Stromal cell of bone marrow (primary cell): ENCODE measurements at regions not wholly inside any gene's neighbourhood (a gene's known extent, or its start where the extent isn't known, plus 50 kb on each side); places are given as distances from the start of the nearest gene placed in this dataset.
"Not testable (repeated sequence)": the region's sequence is repeated elsewhere in the genome, so short reads cannot be mapped to it uniquely, and the experiment has no call there.

Source experiments
- DNase-seq: peaks from one replicate; pipeline ENCODE4 v3.0.0-alpha.2; 2012; ENCODE audit warnings: low read depth

DNA sequence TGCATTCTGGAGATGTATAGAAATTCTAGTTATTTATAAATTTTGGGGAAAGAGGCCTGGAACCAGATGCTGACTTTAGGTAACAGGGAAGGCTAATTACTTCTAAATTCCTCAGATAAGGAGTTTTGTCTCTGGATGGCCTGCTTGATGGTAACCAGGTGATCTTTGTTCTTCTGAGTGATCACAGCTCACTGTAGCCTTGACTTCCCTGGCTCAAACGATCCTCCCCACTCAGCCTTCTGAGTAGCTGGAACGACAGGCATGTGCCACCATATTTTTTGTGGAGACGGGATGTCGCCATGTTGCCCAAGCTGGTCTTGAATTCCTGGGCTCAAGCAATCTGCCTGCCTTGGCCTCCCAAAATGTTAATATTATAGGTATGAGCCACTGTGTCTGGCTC, 54.4 kb upstream of the MSH6 start:
- DNase-seq, result no peak

DNA sequence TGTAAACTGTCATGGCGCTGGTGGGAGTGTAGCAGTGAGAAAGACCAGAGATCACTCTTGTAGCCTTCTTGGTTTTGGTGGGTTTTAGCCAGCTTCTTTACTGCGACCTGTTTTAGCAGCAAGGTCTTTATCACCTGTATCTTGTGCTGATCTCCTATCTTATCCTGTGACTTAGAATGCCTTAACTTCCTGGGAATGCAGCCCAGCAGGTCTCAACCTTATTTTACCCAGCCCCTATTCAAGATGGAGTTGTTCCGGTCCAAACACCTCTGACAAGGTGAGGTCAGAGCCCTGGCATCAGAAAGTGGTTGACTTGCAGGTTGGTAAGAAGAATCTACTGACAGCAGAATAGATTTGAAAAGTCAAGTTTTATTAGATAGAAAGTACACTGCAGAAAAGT, 55.0 kb upstream of the MSH6 start:
- no peak for DNase-seq

DNA sequence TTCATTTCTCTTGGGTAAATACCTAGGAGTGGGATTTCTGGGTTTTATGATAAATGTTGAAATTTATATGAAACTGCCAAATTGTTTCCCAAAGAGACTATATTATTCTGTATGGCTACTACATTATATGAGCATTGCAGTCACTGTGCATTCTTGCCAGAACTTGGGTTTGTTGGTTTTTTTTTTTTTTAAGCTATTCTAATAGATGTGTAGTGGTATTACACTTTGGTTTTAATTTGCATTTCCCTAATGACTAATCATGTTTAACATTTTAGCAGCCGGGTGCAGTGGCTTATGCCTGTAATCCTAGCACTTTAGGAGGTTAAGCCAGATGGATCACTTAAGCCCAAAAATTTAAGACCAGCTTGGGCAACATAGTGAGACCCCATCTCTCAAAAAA, 56.0 kb upstream of the MSH6 start:
- DNase-seq, result not testable (repeated sequence)

DNA sequence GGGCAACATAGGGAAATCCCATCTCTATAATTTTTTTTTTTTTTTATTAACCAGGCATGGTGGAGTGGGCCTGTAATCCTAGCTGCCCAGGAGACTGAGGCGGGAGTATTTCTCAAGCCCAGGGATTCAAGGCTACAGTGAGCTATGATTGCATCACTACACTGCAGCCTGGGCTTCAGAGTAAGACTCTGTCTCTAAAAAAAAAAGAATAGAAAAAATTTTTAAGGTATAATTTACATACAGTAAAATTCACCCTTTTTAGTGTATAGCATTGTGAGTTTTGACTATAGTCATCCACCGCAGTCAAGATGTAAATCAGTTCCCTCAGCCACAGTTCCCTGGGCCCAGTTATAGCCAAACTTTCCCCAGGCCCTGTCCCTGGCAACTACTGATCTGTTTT, 57.1 kb upstream of the MSH6 start:
- no peak for DNase-seq

DNA sequence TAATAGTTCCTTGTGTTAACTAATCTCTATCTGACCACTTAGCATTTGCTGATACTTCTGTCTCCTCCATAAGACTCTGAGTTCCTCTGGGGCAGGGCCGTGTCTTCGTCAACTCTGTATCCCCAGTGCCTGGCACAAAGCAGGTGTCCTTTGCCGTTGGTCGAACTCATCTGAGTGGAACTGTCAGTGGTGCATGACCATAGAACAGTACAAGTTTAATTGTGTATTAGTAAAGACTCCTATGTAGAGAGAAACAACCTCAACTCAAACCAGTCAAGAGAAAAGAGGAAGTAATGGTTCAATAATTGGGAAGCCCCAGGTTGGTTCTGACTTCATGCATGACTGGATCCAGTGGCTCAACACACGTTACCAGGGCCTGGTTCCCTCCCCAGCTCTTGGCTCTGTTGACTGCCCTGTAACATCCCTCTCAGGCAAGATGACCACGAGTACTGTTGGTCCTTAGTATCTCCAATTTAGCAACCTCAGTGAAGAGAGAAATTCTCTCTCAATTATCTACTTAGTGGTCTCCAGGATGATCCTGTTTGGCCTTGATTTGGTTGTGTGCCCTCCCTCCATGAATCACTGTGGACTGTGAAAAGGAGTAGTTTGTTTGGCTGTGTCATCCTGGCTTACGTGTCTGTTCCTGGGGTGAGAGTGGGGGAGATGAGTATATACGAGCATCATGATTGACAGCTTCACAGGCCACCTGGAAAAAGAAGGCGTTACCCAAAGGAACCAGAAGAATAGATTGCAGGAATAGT, 58.5 kb upstream of the MSH6 start:
- no peak for DNase-seq

DNA sequence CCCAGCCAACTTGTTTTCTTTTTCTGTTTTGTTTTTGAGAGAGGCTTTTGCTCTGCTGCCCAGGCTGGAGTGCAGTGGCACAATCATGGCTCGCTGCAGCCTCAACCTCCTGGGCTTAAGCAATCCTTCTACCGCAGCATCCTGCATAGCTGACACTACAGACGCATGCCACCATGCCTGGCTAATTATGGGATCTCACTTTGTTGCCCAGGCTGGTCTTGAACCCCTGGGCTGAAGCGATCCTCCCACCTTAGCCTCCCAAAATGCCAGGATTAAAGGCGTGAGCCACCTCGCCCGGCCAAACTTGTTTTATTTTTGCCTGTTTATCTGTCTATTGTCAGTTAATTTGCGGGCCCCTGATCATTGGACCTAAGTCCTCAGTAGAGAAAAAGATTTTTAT, 61.6 kb upstream of the MSH6 start:
- no peak for DNase-seq

DNA sequence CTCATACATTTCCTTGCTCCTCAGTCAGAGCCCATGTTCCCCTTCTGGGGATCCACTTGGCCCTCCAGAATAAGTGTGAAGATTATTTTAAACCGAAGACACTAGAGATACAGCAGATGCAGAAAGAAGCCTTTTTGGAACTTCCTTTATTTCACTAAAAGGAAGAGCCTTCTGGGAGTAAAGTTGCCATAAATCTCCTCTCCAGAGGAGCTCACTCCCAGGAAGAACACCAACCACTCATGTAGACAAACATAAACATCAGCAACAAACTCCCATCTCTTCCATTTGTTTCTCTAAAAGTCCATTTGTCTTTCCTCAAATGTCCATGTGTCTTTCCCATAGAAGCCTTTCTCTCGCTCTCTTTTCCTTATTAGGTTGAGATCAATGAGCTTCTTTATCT, 62.4 kb upstream of the MSH6 start:
- DNase-seq, result no peak

DNA sequence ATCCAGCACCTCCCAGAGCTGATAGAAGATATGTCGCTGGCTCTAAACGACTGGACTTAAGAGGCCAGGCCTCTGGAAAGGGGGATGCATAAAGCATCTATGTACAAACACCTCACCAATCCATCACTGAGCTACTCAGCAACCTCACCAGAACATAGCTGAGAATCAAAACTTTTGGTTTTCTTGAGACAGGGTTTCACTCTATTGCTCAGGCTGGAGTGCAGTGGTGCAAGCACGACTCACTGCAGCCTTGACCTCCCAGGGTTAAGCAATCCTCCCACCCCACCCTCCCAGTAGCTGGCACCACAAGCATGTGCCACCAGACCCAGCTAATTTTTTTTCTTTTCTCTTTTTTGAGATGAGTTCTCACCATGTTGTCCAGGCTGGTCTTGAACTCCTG, 62.9 kb upstream of the MSH6 start:
- no peak for DNase-seq

DNA sequence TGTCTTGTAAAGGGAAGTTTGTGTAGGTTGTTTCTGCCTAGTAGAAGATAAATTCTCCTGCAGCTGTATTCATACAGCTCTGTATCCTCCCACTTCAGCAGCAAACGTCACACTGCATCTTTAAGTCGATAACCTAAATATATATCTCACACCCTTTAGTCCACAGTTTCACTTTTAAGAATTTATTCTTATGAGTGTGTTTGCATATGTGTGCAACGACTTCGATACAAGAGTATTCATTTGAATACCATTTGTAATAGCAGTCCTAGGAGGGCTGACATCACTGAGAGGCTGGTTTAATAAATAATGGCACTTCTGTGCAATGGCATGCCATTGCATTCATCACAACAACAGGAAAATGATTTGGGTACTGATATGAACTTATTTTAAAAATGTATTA, 63.8 kb upstream of the MSH6 start:
- DNase-seq, result no peak

DNA sequence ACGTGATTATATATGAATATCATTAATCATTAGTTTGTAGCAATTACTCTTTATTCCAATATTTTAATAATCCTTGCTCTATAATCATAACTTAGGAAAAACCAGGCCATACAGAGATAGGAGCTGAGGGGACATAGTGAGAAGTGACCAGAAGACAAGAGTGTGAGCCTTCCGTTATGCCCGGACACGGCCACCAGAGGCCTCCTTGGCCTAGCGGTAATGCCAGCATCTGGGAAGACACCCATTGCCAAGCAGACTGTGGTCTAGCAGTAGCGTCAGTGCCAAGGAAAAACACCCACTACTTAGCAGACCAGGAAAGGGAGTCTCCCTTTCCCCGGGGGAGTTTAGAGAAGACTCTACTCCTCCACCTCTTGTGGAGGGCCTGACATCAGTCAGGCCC, 66.6 kb upstream of the MSH6 start:
- not testable (repeated sequence) for DNase-seq

DNA sequence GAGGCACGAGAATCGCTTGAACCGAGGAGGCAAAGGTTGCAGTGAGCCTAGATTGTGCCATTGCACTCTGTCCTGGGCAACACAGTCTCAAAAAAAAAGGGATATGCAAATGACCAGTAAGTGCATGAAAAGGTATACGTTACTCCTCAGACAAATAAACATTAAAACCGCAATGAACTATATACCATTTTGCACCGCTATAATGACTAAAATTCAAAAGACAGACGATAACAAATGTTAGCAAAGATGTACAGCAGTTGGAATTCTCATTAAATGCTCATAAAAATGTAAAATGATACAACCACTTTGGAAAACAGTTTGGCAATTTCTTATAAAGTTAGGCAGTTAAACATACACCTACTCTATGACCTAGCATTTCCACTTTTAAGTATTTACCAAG, 67.4 kb upstream of the MSH6 start:
- DNase-seq, result no peak

DNA sequence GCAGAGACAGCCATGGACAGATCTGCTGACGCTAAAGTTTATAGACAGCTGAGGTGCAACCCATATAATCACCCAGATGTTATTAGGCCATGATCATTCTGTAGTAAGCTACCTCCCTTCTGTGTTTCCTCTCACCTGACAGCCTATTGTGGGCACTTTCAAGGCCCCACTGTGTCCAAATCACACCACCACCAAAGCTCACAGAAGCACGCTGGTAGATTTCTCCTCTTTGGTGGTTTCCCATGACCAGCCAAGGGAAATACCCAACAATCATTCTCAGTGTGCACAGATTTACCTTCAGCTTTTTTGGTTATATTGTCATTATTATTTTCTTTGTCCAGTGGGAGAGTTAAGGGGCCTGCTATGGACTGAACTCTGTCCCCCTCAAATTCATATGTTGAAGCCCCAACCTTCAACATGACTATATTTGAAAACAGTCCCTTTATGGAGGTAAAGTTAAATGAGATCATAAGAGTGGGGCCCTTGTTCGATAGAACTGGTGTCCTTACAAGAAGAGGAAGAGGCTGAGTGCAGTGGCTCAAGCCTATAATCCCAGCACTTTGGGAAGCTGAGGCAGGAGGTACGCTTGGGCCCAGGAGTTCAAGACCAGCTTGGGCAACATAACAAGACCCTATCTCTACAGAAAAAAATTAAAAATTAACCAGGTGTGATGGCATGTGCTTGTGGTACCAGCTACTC, 74.0 kb upstream of the MSH6 start:
- DNase-seq, result no peak

DNA sequence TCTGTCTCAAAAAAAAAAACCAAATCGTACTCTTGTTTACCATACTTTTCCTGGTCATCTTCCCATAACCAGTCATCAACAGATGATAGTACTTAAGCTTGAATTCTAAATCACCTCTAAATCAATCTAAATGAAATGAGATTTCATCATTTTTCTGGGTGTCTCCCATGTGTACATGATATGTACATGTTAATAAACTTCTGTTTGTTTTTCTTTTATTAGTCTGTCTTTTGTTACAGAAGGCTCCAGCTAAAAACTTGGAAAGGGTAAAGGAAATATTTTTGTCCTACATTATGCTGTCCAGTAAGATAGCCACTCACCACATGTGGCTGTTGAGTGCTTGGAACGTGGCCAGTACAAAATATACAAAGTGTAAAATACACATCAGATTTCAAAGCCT, 78.7 kb upstream of the MSH6 start:
- no peak for DNase-seq

DNA sequence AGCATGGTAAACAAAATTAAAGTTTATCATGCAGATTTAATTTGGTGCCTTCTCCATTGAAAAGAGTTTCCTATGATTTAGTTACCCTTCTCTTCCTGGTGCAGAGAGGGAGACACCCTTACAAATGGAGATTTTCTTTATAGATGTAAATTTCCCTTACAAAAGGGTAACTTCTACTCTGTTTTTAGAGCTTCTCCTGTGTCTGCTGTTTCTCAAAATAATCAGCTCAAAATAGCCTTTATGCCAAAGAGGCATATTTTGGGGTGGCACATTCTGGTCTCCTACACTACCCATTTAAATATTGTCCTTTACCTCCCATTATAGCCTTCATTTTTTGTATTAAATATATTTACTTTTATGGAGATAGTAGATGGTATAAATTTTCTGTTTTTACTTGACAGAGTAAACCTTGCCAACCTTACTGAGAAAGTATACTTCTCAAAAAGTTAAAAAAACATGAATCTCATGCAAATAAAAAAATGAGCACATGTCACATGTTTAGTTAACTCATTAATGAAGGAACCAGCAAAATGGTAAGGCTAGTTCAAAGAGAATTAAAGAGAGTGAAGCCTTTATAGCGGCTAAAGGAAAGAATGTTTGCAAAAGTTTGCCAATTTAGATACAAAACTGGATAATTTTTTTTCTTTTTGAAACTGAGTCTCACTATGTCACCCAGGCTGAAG, 83.3 kb upstream of the MSH6 start:
- DNase-seq, result no peak

DNA sequence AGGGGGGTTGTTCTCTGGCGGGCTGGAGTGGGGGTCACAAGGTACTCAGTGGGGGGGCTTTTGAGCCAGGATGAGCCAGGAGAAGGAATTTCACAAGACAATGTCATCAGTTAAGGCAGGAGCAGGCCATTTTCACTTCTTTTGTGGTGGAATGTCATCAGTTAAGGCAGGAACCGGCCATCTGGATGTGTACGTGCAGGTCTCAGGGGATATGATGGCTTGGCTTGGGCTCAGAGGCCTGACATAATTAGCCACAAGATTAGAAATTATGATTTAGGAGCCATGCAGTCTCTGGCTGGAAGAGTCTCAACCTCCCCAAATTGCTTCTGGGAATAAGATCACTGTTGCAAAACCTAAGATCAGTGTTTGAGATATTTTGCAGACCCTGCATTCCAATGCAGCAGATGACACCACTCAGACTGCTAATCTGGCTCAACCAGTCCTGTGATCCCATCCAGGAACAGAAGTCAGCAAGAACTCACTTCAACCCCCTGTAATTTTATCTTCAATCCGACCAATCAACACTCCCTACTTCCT, 84.4 kb upstream of the MSH6 start:
- not testable (repeated sequence) for DNase-seq

DNA sequence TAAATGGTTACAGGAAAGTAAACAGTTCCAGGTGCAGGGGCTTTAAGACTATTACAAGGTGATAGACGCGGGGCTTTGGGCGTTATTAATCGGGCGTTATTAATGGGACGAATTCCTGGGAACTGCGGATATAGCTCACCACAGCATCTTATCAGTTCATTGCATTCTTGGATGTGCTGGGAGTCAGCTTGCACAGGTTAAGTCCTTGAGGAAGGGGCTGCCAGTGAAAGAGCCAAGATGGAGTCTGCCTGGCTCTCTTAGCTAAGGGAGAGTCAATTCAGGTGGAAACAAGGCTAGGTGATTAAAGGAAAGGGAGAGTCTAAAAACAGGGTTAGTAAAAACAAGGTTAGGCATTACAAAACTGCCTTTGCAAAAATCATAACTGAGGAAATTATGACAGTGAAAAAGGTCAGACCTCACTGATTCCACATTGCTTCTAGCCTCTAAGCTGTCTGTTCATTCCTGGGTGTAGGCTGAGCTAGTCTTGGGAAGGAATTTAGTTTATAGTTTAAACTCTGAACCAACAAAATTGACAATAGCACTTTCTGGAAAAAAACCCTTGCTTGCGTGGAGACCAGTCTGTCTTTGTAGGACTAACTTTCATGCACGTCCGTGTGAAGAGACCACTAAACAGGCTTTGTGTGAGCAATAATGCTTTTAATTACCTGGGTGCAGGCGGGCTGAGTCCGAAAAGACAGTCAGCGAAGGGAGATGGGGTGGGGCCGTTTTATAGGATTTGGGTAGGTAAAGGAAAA, 85.1 kb upstream of the MSH6 start:
- not testable (repeated sequence) for DNase-seq

DNA sequence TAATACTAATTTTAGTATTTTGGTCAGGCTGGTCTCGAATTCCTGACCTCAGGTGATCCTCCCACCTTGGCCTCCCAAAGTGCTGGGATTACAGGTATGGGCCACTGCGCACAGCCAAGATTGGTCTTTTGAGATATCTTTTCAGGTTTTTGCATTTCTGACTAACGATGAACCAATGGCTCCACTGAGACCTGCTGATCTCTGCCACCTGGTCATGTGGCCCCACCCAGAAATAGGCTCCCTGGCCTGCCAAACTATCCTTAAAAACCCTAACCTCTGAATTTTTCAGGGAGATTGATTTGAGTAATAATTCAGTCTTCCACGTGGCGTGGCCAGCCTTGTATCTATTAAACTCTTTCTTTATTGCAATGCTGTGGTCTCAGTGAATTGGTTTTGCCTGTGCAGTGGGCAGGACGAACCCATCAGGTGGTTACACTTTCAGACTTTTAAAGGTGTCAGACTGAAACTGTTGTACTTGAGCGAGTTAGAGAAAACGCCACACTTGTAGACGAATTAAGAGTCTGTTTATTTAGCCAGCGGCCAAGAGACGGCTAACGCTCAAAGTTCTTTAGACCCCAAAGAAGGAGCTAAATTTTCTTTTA, 85.8 kb upstream of the MSH6 start:
- no peak for DNase-seq

DNA sequence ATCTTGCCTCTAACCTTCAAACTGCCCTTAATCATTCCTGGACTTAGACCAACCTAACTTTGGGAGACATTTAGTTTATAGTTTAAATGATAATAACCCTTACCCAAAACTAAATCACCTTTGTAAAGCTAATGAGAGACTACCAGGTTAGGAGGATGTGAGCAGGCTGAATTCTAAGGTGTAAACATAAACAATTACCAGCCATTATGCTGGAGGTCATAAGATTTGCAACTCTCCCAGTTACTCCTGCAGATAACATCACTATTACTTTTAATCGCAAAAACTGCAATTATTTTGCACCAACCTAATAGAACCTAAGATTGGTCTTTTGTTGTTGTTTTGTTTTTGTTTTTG, 86.5 kb upstream of the MSH6 start:
- DNase-seq, result no peak

DNA sequence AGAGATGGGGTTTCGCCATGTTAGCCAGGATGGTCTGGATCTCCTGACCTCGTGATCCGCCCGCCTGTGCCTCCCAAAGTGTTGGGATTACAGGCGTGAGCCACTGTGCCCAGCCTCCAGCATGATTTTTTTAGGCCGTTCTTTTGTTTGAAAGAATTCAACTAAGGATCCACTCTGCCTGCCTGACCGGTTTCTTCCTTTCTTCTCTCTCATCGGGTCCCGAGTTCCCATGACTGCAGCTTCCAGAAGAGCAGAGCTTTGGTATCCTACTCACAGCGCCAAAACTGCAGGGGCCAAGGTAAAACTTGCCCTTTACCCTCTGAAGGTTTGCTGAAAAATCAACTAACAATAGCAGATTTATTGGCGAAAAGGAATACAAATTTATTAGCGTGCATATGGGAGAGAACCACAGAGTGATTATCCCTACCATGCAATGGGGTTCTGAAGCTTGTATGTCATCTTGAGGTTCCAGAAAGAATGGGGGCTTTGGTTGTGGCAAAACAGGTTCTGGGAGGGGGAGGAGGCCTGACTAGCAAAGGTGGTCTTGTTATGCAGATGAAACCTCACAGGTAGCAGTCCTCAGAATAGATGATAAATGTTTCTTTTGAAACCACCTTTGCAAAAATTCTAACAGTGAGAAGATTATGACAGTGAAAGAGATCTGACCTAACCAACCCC, 87.0 kb upstream of the MSH6 start:
- no peak for DNase-seq

DNA sequence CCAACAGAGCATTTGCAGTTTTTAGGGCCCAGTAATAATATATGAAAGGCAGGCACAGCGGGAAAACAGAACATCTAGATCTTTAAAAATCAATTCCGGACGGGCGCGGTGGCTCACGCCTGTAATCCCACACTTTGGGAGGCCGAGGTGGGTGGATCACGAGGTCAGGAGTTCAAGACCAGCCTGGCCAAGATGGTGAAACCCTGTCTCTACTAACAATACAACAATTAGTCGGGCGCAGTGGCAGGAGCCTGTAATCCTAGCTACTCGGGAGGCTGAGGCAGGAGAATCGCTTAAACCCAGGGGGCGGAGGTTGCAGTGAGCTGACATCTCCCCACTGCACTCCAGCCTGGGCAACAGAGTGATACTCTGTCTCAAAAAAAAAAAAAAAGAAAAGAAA, 88.5 kb upstream of the MSH6 start:
- DNase-seq, result not testable (repeated sequence)

DNA sequence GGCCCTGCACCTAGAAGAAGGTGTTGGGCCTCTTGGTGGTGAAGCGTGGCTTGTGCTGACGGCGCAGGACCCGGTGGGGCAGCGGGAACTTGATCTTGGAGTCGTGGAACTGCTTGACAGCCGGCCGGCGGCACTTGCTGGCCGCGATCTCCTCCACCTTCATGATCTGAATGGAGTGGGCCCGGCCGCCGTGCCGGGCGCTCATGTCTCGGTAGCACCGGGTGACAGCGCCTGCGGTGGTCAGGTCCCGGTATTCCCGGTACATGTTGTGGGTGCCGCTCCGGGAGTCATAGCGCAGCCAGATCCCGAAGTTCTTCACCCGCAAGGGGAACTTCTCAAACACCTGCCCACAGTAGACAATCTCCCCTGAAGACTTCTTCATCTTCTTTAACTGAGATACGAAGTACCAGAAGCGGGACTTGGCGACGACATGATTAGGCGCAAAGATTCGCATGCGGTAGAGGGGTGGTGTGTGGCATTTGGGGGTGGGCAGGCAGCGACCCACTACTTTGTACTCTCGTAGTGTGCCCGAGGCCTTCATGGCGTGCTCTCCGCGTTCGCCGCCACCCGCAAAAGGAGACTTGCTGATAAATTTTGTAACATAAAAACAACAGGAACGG, 92.1 kb upstream of the MSH6 start:
- not testable (repeated sequence) for DNase-seq
